CD4-positive, alpha-beta T cell treated with Interleukin-12 subunit alpha and Interleukin-12 subunit beta, for 1 hour (primary cell): ENCODE measurements at regions not wholly inside any gene's neighbourhood (a gene's known extent, or its start where the extent isn't known, plus 50 kb on each side); places are given as distances from the start of the nearest gene placed in this dataset.
"Not testable (repeated sequence)": the region's sequence is repeated elsewhere in the genome, so short reads cannot be mapped to it uniquely, and the experiment has no call there.

Experiments
- DNase-seq: peaks from one replicate; pipeline ENCODE4 v3.0.0-alpha.2; 2020

DNA sequence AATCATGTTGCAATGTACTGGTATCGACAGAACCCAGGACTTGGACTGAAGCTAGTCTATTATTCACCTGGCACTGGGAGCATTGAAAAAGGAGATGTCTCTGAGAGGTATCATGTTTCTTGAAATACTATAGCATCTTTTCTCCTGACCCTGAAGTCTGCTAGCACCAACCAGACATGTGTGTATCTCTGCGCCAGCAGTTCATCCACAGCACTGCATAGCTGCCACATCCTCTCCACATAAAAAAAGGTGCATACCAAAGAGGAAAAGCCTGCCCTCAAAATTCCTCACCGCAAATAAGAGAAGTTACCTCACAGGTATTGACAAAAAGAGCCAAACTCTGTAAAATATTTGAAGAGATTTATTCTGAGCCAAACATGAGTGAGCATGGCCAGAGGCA, 99.5 kb upstream of the PRSS3 start:
- no peak for DNase-seq

DNA sequence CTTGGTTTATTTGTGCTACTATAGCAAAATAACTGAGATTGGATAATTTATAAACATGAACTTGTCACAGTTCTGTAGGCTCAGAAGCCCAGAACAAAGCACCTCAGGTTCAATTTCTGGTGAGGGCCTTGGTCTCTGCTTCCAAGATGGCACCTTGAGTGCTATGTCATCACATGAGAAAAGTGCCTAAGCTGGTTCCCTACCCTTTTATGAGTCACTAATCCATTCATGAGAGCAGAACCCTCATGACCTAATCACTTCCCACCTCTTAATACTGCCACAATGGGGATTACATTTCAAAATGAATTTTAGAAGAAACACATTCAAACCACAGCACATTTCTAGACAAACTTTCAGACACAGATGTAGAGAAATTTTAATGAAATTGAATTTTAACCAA, 98.2 kb upstream of the PRSS3 start:
- DNase-seq = no peak

DNA sequence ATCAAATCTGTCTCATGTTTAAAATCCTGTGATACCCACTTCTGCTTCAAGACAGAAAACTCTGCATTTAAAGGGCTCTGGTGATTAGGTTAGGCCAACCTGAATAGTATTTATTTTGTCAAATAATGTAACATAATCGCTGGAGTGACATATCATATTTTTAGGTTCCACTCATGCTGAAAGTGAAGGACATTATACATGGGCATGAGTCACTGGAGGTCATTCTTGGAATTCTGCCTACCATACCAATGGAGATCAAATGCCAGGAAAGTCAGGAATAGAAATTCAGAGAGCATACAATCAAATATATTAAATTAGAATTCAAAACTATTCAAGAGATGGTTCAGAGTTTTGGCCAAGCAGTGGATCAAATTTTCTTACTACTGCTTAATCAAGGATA, 97.1 kb upstream of the PRSS3 start:
- DNase-seq = no peak

DNA sequence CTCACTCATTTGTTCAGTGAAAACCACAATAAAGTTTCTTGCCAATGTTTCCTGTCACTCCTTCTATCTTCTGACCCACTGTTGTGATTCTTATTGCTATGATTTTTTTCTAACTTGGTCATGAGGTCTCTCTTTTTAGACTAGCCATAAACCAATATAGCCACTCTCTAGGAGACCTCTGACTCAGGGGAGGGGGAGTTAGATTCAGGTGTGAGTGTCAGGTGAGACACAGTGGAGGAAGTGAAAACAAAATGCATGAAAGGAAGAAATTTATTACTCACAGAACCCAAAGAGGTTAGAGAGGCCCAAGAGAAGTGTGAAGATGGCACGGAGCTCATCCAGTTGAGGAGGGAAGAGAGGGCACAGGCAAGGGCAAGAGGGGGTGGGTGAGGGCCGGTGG, 94.4 kb upstream of the PRSS3 start:
- DNase-seq = not testable (repeated sequence)

DNA sequence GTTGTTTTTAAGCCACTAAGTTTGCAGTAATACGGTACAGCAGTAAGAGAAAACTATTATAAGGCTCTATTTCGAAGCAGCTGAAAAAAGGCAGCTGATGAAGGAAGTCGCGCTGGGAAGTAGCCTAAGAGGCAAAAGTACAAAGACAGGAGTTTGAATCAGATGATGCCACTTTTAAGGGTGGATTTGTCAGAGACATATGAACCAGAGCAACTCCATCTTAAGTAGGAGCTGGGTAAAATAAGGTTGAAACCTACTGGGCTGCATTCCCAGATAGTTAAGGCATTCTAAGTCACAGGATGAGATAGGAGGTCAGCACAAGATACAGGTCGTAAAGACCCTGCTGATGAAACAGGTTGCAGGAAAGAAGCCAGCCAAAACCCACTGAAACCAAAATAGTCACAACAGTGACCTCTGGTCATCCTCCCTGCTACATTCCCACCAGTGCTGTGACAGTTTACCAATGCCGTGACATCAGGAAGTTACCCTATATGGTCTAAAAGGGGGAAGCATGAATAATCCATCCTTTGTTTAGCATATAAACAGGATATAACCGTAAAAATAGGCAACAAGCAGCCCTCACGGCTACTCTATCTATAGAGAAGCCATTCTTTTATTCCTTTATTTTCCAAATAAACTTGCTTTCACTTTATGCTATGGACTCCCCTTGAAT, 91.8 kb upstream of the PRSS3 start:
- no peak for DNase-seq

DNA sequence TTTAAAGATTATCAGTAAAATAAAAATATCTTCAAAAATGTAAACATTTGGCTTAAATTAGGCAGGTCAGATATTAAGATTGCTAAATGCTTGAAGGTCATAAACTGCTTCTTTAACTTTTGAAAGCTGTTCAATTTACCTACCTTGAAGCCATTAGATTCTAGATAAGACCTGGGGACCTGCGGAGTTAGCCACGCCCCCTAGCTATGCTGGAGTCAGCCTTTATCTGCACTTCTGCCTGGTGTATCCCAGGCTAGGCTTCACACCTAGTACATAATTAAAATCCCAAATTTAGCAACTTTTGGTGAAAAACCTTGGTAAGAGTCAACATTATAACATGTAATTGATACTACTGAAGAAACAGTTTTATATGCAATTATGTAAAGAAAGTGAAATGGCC, 89.9 kb upstream of the PRSS3 start:
- DNase-seq = not testable (repeated sequence)

DNA sequence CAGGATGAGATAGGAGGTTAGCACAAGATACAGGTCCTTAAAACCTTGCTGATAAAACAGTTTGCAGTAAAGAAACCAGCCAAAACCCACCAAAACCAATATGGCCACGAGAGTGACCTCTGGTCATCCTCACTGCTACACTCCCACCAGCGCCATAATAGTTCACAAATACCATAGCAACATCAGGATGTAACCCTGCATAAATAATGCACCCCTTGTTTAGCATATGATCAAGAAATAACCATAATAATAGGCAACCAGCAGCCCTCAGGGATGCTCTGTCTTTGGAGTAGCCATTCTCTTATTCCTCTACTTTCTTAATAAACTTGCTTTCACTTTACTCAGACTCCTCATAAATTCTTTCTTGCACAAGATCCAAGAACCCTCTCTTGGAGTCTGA, 86.9 kb upstream of the PRSS3 start:
- no peak for DNase-seq

DNA sequence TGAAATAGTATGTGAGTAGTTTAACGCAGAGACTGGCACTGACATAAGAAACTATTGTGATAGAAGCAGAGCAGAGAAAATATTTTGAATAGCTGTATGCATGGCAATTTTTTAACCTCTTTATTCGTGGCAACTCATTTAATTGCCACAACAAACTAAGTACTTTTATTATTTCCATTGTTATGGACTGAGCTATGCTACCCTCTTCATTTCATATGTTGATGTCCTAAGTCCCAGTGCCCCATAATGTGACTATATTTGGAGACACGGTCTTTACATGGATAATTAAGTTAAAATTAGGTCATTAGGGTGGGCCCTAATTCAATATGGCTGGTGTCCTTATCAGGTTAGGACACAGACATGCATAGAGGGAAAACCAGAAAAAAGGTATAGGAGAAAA, 86.1 kb upstream of the PRSS3 start:
- DNase-seq = no peak

DNA sequence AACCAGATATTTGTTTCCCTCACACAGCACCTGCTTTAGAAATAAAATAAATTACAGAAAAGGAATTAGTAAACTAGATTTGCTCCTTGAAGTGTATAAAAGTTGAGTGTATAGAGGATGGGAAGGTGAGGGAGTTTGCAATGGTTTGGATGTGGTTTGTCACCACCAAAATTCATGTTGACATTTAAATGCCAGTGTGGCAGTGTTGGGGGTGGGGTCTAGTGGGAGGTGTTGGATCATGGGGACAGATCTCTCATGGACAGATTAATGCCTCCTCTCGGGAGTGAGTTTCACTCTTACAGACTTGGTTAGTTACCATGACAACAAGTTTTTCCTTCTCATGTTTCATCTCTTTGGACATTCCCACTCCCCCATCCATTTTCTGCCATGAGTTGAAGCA, 83.9 kb upstream of the PRSS3 start:
- DNase-seq = not testable (repeated sequence)

DNA sequence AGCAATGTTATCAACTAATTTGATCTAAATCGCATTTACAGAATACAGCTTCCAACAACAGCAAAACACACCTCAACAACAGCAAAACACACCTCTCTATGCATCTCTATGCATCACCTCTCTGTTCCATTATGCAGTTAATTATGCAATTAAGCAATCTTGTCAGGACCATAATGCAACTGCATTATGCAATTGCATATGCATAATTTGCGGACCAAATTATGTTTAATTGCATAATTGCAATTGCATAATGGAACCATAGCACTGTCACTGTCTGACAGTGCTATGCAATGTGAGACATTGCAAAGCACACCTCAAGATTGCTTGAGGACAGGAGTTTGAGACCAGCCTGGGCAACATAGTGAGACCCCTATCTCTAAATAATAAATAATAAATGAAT, 80.4 kb upstream of the PRSS3 start:
- DNase-seq = no peak

DNA sequence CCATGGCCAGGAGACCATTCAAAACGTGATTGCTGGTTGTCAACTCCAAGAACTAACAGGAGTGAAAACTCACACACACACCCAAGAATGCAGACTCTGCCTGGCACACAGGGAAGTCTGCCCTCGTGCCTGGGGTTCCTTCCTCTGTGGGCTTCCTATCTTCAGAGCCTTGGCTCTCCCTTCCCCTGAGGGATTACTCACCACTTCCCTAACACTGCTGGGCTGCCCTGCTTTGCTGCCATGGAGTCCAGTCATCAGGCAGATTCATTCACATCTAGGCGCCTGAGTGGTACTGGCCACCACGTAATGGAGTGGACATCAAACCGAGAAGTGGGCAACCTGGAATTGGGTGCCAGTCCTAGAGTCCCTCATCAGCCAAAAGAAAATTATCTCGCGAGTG, 76.4 kb upstream of the PRSS3 start:
- no peak for DNase-seq

DNA sequence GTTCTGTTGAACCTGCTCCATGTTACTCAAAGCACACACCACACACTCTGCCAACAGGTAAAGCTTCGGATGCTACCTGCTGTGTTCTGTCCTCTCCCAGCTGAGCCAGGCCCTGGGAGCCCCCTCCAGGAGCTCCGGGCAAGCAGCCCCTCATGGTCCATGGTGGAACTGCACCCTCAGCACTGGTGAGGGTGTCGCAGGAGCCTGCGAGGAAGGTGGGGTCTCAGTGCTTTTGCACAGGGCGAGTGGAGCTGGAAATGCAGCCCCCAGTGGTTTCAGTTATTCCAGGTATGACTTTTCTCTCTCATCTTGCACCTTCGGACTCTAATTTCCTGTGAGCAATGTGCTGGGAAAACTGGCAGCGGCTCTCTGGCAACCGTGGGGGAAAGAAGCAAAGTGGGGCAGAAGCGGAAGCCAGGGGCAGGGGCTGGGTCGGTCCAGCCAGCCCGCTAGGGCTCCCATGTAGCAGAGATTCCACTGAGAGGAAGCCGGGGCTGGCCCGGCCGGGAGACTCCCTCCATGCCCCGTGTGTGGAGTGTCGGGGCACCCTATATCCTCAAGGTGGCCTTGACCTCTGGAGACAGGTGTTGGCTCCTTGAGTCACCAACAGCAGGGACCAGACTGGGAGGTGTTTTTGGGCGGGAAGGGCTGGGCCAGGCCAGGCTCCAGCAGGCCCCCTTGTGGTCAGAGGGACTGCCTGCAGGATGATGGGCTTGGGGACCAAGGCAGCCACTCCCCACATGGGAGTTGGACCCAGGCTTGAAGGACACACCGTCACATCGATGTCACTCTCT, 75.6 kb upstream of the PRSS3 start:
- DNase-seq = peak; percentile 37

DNA sequence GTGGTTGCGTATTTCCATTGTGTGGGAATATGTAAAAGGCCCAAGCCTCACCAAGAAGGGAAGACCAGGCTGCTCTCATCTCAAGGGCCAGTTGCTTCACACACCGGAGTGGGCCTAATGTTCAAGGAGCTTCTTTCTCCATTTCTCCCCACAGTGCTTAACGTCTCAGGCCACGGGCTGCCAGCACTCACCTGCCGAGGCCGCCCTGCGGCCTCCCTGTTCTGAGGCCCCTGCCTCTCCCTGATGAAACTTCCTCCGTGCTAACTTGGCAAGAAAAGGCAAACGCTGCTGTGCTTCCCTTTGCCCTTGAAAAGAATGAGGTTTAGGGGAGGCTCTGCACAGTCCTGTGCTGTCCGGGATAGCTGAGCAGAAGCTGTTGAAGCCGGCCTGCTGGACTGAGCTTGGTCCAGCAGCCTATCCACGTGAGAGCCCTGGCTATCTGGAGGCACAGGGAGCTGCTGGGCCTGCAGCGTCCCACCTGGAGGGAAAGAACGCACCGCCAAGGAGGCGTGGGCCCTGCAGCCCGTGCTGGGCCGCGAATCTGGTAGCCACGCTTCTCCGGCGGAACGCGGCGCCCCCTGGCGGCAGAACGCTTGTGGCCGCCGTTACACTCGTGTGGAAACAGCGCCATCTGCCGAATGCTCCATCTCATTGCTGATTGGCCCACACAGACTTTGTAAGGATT, 73.5 kb upstream of the PRSS3 start:
- peak; percentile 87 for DNase-seq

DNA sequence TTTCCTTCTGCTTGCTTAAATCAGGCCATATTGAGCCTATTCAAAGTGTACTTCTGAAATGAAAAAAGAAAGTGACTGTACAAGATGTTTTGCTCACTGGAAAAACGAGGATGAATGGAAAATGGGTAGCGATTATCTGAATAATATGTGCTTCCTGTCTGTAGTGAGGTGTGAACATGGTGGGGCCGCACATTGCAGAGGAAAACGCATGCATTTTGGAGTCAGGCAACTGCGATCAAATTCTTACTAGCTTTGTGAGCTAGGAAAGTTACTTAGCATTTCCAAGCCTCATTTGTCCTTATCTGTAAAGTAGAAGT, 73.0 kb upstream of the PRSS3 start:
- DNase-seq = no peak

DNA sequence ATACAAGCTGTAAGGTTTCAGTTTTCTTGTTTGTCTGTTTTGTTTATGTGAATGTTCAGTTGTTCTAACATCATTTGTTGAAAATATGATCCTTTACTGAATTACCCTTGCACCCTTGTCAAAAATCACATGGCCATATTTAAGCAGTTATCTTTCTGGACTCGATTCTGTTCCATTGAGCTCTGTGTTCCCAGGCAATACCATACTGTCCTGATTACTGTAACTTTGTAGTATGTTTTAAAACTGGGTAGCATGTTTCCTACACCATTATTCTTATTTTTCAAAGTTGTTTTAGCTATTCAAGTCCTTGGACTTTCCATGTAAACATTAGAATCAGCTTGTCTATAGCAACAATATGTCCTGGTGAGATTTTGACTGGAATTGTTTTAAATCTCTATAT, 66.7 kb upstream of the PRSS3 start:
- DNase-seq = no peak

DNA sequence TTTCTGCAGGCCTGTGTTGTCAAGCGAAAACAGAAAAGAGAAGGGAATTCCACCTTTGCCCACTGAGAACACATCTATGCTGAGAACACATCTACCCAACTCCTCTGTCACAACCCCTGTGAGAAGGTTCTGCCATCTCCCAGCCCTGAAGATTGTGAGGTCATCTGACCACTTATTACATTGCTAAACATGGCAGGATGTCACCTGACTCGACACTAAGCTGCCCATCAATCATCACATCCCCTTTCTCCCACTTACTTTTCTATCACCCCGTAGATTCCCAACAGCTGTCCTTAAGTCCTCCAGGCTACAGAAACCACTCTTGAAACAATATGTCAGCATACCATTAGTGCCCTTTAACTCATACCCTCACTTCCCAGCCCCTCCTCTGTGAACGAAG, 64.2 kb upstream of the PRSS3 start:
- DNase-seq = no peak

DNA sequence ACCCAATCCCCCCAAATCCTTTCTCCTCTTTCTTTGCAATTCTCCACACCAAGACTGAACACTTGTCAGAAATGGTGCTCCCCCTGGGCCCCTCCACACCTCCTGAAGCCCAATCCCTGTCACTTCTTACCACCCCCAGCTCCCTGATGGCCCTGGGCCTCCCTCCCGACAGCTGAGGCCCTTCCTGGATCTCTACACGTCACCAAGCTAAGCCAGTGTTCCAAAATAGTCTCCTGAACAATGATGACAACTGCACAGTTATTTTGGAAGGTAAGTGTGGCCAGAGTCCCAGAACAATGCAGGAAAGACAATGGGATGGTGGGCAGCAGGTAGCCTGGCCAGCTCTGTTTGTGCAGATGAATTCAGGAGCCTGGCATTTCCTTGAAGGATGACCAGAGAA, 63.7 kb upstream of the PRSS3 start:
- DNase-seq = no peak

DNA sequence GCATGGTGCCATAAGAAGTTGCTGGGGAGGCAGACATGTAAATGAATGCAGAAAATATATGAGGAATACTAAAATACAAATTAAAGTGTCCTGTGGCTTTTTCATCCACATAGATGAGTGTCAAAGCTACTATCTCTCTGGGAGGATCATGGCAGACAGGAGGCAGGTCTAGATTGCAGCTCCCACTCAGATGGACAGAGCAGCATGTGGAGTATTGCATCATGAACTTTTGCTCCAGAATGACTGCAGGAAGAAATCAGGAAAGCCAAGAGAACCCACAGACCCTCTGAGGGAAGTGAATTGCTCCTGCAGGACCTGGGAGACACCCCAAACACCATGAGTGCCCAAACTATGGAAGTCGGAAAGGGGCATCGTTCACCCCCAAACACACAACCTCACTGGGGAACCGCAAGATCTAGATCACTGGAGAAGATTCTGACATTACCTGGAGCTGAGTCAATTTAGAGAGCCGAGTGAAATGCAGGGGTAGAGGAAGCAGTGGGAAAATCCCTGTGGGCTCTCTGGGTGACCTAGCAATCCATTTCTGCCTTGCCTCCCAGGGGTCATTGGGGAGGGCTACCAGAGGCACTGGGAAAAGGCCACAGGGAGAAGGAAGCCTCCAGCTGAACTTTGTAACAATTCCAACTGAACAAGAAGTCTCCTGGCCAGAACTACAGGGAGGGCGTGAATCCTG, 61.0 kb upstream of the PRSS3 start:
- DNase-seq = not testable (repeated sequence)

DNA sequence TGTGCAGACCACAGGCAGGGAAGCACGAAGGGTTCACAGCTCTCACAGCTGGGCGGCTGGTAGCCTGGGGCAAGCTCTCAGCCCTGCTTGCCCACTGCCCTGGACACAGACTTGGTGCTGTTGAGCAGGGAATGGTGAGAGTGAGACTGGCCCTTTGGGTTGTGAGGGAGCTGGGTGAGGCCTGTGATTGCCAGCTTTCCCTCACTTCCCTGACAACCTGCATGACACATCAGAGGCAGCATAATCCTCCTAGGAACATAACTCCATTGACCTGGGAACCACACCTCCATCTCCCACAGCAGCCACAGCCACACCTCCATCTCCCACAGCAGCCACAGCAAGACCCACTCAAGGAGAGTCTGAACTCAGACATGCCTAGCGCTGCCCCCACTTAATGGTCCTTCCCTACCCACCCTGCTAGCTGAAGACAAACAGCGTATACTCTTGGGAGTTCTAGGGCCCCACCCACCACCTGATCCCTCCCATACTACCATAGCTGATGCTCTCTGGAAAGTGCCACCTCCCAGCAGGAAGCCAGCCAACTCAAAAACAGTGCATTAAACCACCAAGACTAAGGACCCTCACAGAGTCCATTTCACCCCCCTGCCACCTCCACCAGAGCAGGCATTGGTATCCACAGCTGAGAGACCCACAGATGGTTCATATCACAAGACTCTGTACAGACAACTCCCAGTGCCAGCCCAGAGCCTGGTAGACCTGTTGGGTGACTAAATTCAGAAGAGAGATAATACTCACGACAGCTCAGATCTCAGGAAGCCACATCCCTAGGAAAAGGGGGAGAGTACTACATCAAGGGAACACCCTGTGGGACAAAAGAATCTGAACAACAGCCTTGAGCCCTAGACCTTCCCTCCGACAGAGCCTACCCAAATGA, 60.2 kb upstream of the PRSS3 start:
- not testable (repeated sequence) for DNase-seq

DNA sequence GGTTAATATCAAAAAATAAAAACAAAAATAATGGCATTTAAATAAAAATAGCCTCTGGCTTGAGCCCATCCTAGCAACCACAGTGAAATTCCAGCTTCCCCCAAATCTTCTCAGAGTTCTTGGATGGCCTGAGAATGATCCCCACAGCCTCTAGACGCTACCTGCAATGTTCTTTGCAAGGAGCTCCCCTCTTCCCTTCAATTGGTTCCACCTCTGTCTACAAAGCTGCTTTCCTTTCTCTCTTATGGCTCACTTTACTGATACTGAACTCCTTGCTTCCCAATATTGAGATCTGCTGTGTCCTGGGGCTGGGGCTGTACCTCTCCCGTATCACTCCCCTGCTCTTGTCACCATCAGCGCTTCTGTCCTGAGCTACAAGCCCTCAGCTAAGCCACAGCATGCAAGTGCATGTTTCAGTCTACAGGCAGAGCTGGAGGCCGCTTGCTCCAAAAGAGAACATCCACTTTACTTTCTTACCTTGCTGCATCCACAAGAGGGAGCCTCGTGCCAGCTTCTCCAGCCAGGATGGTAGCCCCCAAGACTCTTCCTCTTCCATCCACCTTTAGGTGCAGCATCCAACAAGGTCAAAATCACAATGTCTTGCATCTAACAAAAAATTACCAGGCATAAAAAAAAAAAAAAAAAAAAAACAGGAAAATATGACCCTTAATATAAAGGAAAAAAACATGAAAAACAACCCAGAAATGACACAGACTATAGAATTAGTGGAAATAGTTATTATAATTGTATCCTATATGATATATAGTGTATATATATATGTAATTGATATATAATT, 57.4 kb upstream of the PRSS3 start:
- DNase-seq = peak; percentile 11

DNA sequence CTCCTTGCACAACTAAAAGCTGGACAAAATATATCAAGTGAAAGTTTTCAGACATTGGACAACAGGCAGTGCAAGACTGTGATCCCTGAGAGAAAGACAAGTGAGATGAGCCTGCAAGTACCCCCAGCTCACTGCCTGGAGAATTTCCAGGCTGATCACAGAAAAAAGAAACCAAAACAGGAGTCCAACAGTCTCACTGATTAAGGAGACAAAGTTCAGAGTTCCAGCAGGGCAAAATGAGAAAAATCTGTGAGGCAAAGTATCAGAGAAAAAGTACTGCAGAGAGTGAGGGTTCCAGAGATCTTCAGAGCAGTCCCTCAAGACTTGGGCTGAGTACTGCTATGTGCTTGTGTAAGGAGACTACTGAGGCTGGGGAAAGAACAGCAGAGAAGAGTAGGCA, 56.0 kb upstream of the PRSS3 start:
- no peak for DNase-seq

DNA sequence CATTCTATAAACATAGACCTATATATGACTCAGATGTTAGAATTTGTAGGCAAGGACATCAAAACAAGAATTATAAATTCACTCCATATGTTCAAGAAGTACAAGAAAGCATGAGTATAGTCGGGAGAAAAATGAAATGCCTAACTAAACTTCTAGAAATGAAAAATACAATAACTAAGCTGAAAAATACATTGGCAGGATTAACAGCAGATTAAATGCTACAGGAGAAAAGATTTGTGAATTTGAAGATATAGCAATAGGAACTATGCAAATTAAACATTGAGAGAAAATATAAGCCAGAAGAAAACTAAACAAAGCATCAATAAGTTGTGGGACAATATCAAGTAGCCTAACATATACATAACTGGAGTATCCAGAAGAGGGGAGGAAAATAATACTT, 55.3 kb upstream of the PRSS3 start:
- no peak for DNase-seq
